ENCODE measurements at regions not wholly inside any gene's neighbourhood (a gene's known extent, or its start where the extent isn't known, plus 50 kb on each side); places are given as distances from the start of the nearest gene placed in this dataset.
"Not testable (repeated sequence)": the region's sequence is repeated elsewhere in the genome, so short reads cannot be mapped to it uniquely, and the experiment has no call there.

DNA sequence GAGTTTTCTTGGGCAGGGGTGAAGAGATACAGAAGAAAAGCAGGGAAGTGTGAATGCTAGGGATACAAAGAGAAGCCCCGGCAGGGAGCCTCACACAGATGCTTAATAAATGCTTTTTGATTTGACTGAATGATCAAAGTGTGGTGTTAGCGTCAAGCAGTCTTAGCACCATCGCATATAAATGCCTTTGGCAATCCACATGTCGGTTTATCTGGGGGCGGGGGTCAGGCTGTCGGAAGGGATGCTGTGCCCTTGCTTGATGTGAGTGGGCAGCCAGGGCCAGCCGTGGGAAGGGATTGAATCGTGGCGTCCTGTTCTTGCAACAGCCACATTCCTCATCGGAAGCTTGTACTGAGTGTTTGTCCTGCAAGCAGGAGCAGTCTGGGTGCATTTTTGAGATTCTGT lies 173.1 kb downstream of the LACC1 start:
- no peak for DNase-seq (ENCODE audit: extremely low read depth in 1 of 2, low read depth in 1 of 2)

DNA sequence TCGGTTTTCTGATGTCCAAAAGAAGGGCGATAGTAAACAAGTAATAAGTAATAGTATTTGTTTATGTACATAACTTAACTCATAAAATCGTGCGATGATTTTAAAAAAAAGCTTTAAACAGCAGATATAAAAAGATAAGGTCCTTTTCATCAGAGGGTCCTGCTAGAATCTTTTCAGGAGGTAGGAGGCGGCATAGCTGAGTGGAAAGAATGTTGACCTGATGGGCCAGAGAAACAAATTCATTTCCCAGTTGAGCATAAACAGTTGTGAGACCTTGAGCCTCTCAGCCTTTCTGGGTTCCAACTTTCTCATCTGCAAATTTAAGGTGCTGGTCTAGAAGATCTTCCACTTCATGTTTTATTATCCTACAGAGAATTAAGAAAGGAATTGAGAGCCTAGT lies 173.5 kb downstream of the LACC1 start:
- DNase-seq (ENCODE audit: extremely low read depth in 1 of 2, low read depth in 1 of 2): no peak

DNA sequence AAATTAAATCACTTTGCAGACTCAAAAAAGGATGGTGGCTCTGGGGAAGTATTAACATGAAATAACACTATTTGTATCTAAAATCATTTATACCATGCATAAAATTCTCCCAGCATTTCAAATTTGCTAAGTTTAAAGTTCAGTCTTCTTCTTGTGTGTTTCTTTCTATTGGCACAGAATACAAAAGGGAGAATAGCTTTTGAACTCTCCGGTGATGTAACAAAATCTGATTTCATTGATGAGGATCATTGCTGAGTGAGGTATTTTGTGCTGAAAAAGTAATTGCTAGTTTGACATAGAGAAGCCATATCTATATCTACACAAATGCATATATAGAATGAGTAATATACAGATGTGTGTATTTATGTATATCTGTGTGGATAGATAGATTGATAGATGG lies 174.8 kb downstream of the LACC1 start:
- no peak for DNase-seq (ENCODE audit: extremely low read depth in 1 of 2, low read depth in 1 of 2)

DNA sequence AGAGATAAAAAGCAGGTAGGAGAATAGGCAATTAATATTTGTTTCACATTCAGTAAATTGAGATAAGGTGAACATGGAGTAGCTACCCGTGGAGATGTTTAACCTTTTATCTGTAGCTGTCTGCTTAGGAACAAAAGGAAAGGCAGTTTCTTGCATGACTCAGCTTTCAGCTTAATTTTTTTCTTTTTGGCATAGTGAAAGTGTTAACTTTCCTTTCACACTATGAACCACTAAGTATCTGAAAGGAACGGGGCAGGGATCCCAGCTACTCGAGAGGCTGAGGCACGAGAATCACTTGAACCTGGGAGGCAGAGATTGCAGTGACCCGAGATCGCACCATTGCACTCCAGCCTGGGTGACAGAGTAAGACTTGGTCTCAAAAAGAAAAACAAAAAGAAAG lies 176.0 kb downstream of the LACC1 start:
- DNase-seq (ENCODE audit: extremely low read depth in 1 of 2, low read depth in 1 of 2): not testable (repeated sequence)

DNA sequence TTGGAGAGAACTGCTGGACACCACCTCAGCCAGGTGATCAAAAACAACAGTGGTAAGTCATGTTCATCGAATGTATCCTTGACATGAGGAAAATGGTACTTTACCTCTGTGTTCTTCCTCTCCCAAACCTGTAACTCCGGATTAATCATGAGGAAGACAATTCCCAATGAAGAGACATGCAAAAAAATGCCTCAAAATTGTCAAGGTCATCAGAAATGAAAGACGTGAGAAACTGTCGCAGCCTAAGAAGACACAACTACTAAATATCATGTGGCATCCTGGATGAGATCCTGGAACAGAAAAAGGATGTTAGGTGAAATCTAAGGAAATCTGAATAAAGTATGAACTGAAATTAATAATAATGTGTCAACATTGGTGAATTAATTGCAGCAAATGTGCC lies 178.4 kb downstream of the LACC1 start:
- no peak for DNase-seq (ENCODE audit: extremely low read depth in 1 of 2, low read depth in 1 of 2)

DNA sequence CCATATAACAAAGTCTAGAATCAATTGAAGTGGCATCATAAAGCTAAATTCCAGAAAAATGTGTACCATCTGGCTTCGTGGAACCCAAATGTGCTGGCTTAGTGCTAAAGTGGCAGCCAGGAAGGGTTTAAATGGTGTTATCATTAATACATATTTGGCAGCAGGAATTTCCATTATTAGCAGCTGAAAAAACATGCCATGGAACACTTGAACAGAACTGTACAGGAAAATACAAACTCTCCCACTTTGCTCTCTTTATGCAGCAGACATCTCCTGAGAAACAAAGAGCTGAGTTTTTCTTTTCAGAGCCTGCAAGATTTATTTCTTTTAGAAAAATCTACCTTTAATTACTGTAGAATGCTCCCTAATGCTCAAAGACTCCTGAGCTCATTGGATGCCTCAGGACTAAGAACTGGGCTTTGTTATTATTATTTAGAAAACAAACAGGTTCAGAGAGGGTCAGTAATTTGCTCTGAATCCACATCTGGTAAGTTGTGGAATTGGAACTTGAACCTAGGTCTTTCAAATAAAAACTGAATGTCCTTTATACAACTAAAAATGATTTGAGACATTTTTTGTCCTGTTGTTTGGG lies 179.0 kb downstream of the LACC1 start:
- no peak for DNase-seq (ENCODE audit: extremely low read depth in 1 of 2, low read depth in 1 of 2)

DNA sequence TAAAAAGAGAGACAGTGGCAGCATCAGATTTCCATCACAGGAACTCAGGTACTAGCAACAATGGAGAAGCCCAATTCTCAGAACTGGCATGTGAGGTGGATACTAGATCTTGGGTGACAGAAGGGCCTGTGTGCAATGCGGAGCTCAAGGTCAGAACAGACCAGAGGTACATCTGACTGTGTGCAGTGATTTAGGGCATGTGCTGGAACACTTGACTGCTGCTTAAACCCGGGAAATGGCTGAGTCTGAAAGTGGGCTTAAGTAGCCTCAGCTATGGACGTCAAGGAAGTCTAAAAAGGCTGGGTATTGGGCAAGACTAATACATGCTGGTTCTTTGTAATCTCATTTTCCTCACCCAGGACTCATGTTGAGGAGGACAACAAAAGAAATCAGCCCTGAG lies 182.2 kb downstream of the LACC1 start:
- no peak for DNase-seq (ENCODE audit: extremely low read depth in 1 of 2, low read depth in 1 of 2)

DNA sequence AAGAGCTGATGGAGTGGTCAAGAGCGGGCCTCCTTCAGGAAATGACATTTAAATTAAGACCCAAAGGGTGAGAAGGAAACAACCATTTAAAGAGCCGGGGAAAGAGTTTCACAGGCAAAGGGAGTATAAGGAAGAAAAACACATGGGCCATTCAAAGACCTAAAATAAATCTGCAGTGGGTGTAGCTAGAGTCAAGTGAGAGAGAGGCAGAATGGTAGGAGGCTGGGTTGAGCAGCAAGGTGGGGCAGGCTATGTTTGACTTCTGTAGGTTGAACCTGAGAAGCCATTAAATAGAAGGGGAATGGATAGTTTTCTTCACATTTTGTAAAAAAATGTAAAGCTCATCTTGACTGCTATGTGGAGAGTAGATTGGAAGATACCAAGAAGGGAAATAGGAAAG lies 183.8 kb downstream of the LACC1 start:
- DNase-seq (ENCODE audit: extremely low read depth in 1 of 2, low read depth in 1 of 2): no peak

DNA sequence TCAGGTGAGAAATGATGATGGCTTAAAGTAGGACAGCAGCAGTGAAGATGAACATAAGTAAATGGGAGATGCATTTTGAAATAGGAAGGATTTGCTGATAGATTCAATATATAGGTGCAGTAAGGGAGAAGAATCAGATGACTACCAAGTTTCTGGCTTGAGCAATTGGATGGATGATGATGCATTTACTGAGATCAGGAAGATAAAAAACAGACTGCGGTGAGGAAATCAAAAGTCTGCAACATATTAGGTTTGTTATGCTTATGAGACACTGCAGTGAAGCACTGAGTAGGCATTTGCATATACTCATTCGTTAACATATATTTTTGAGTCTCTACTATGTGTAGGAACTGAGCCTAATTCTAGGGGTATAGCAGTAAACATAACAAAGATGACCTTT lies 184.2 kb downstream of the LACC1 start:
- no peak for DNase-seq (ENCODE audit: extremely low read depth in 1 of 2, low read depth in 1 of 2)

DNA sequence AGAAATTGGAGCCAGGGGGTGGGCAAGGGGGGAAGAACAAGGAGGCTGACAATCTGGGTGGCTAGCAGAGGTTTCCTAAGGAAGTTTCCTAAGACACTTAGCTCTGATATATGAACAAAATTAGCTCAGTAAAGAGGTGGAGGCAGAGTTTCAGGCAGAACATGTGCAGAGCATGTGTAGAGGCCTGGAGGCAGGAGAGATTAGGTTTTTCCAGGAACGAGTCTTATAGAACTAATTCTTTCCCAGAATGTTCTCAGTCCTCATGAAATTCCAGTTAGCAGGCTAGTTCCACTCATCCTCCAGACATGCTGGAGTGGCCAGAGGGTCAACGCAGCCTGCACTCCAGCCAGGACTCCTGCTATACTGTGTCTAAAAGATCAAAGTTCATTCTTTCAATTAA lies 184.7 kb downstream of the LACC1 start:
- DNase-seq (ENCODE audit: extremely low read depth in 1 of 2, low read depth in 1 of 2): no peak

DNA sequence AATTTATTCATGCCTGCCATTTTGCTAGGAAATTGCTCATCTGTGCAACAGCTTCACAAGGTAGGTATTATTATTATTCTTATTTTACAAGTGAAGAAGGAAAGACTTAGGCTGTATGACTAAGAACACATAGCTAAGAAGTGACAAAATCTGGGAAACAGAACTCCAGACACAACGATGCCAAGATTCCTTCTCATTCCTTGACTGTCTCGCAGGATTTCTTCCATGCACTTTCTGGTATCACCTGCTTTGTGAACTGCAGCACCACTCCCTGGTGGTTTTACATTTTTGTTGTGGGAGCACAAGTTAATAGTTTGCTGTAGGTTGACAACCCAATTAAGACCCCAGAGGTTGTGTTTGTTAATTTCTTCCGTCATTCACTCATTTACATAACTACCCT lies 188.5 kb downstream of the LACC1 start:
- DNase-seq (ENCODE audit: extremely low read depth in 1 of 2, low read depth in 1 of 2): no peak

DNA sequence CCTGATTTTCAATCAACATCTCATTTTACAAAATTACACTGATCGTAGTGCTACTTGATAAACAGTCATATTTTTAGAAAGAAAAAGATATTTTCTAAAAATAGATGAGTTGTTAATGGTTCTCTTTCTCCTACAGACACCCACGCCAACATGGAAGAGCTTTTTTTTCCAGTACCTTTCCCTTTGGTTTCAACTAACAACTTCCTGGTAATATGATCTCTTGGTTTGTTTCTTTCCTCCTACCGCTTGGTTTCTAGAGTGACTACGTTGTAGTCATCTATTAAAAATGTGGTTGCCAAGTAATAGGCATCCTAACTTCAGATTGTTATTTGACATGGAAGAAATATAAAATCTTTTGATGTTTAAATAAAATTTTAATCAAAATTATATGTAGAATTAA lies 189.0 kb downstream of the LACC1 start:
- no peak for DNase-seq (ENCODE audit: extremely low read depth in 1 of 2, low read depth in 1 of 2)

DNA sequence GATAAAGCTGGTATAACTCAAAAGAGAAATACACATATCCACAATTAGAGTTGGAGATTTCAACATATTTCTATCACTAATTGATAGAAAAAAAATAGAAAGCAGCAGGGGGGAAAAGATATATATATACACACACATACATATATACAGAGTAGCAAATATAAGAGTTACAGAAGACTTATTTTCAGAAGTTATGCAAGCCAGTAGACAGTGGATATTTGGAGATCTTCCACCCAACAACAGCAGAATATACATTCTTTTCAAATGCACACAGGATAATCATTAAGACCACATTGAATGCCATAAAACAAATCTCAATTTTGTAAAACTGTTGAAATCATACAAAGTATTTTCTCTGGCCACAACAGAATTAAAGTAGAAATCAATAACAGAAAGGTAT lies 192.8 kb downstream of the LACC1 start:
- DNase-seq (ENCODE audit: extremely low read depth in 1 of 2, low read depth in 1 of 2): no peak

DNA sequence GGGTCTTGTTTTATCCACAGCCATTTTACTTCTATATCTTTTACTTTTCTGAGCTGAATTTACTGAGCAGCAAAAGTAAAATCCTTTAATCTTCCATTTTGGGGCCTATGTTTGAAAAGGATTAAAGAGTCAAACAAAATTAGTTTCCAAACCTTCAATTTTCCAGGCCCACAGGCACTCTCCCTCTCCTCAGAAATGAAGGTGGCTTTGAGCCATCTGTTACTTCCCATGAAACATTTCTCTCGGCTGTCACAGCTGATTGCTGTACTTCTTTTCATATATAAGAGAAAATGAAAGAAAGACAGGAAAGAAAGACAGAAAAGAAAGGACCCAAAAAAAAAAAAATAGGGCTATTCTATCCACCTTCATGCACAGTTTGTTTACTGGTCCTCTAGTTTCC lies 194.9 kb downstream of the LACC1 start:
- no peak for DNase-seq (ENCODE audit: extremely low read depth in 1 of 2, low read depth in 1 of 2)

DNA sequence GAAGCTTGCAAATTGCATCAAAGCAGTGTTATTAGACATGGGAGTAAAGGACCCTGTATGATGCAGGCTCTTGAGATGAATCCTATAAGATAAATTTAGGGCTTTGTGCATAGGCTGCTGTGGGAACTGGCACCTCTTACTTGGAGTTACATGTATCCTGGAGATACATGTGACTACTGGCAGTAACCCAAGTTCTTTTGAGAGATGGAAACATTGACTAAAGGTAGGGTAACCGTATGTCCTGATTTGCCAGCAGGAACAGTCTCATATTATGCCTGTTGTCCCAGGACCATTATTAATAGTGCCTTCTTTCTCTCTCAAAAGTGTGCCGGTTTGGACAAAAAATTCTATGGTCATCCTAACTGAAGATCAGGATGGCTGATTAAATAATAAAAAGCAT lies 195.4 kb downstream of the LACC1 start:
- DNase-seq (ENCODE audit: extremely low read depth in 1 of 2, low read depth in 1 of 2): no peak

DNA sequence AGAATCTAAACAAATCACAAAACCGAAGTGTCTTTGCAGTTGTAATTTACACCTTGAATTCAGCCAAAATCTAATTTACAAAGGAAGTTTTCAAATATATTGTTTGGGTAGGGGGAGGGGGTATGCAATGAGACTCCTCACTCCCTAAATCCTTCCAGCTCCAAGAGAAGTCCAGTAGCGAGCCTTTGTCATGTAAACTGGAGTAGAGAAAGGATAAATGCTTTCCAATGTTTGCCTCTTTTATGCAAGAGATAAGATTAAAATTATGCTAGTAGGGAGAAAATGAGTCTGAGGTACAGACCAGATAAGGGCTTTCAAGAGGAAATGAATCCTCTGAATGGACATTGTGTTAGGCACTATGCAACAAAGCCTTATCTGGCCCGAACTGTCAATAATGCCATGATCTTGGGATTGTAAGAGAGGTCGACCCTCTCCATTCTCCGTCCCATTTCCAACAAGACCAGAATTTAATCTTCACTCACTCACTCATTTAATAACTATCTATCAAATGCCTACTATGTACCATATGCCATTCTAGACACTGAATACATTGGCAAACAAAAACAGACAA lies 199.2 kb downstream of the LACC1 start:
- DNase-seq (ENCODE audit: extremely low read depth in 1 of 2, low read depth in 1 of 2): no peak

DNA sequence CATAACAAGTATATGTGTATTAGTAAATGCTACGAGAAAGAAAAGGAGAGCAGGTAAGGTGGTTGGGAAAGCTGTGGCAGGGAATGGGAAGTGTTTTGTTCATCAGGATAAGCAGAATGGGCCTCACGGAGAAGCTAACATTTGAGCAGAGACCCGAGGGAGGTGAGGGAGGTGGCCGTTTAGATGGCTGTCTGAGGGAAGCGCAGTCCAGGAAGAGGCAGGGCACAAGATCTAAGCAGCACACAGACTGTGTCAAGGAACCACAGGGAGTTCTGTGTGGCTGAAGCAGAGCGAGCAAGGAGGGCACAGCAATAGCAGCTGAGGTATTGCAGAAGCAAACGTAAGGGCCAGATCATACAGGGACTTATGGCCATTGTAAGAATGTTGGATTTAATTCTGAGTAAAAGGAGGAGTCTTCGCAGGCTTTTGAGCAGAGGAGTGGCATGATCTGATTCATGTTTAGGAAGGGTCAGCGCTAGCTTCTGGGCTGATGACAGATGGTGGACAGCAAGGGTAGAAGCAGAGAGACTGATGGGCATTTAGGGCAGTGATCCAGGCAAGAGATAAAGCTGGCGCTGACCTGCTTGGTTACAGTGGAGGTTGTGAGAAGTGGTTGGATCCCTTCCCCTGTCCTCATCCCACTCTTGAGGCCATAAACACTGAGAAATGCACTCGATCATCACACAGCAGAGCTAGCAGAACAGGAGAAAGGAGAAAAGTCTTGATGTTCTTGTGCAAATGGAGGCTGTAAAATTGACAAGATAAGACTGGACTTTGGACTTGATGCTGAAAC lies 199.9 kb downstream of the LACC1 start:
- DNase-seq (ENCODE audit: extremely low read depth in 1 of 2, low read depth in 1 of 2): no peak

DNA sequence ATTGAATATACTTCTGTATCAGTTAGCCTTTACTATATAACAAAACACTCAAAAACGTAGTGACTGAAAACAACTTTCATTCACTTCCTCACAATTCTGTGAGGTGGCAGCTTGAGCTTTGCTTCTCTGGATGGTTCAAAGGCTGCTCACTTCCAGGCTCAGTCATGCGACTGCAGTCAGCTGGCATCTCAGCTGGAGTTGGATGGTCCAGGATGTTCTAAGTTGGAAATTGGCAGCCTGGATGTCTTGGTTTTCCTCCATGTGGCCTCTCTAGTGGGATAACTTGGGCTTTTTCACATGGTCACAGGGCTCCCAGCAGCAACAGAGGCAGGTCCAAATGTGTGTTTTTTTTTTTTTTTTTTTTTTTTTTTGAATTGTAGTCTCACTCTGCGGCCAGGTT lies 204.4 kb downstream of the LACC1 start:
- DNase-seq (ENCODE audit: extremely low read depth in 1 of 2, low read depth in 1 of 2): no peak

DNA sequence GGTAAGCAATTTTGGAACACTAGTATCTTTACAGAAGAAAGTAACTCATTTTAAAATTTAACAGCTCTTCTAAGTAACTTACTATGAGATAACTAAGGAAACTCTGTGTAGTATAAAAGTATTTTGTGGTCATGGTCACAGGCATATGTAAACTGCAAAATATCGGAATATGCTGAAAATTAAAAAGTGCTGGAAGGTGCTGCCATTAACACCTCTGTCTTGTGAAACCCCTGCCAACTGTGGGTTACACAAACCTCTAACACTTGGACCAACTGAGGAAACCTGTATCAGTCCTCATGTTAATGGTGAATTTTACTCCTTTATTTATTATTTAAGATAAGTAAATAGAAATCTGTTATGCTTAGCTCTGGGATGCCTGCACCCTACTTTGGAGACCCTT lies 206.7 kb downstream of the LACC1 start:
- no peak for DNase-seq (ENCODE audit: extremely low read depth in 1 of 2, low read depth in 1 of 2)

DNA sequence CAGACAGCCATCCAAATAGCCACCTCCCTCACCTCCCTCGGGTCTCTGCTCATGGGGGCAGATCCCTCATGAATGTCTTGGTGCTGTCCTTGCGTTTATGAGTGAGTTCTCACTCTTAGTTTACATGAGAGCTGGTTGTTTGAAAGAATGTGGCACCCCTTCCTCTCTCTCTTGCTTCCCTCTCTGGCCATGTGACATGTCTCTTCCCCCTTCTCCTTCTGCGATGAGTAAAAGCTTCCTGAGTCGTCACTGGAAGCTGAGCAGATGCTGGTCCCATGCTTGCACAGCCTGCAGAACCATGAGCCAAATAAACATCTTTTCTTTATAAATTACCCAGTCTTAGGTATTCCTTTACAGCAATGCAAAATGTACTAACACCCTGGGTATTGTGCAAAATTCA lies 208.7 kb downstream of the LACC1 start:
- DNase-seq (ENCODE audit: extremely low read depth in 1 of 2, low read depth in 1 of 2): no peak

DNA sequence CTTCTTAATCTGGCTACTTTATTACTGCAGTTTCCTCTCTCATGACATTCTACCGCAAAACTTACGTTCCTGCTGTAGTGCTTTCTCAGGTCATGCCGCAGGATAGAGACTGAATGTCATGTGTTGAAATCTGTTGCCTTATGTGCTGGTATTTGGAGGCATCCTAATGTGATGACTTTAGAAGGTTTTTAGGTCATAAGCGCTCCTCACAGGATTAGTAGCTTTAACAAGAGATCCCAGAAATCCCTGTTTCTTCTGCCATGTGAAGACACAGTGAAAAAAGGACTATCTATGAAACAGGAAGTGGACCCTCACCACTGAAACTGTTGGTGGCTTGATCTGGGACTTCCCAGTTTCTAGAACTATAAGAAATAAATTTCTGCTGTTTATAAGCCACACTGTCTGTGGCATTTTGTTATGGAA lies 209.3 kb downstream of the LACC1 start:
- no peak for DNase-seq (ENCODE audit: extremely low read depth in 1 of 2, low read depth in 1 of 2)

DNA sequence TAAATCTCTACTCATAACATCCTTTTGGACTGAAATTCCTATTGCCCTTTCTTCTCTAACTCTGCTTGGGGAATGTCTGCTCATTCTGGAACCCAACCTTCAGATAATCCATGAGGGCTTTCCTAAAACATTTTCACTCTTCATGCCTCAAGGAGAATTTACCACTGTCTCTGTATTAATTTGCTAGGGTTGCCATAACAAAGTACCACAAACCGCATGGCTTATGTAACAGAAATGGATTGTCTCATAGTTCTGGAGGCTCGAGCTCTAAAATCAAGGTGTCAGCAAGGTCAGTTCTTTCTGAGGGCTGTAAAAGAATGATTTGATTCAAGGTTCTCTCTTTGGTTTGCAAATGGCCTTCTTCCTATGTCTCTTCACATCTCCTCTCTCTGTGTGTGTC lies 209.7 kb downstream of the LACC1 start:
- DNase-seq (ENCODE audit: extremely low read depth in 1 of 2, low read depth in 1 of 2): no peak
